ENCODE measurements at regions not wholly inside any gene's neighbourhood (a gene's known extent, or its start where the extent isn't known, plus 50 kb on each side); places are given as distances from the start of the nearest gene placed in this dataset.

GRCh38 chr5:38768412-38769211, 77.2 kb upstream of the OSMR start:
- CTCF ChIA-PET: no interaction called here

More at GRCh38 chr5:38768412-38769211, 77.2 kb upstream of the OSMR start:
- no peaks in the 10 kb centered on the region for H3K9me1 ChIP-seq (replicated peaks; ENCODE audit: control insufficient read depth, extremely low read depth, insufficient read depth, low read length)
- FAIRE-seq (no peak), DNase-seq (ENCODE audit: low read depth, low spot score) (peak; percentile 33)
- H3K27me3 ChIP-seq (ENCODE audit: control insufficient read depth in 2 of 2, insufficient read depth in 2 of 2, low read length in 2 of 2): peaks cover 6 to 8% of the 10 kb centered on the region in 2 experiments
- H3K4me2 ChIP-seq (ENCODE audit: insufficient read depth, low read length): no peak overlapping the region
- H3K27ac ChIP-seq (ENCODE audit: insufficient read depth, low read depth, low read length): no peak overlapping the region
- POLR2A ChIA-PET: no interaction called here
- H3K79me2 ChIP-seq (ENCODE audit: control insufficient read depth, insufficient read depth, low read length): no peaks in the 10 kb centered on the region
- H3K4me1 ChIP-seq (ENCODE audit: control insufficient read depth, extremely low read depth, insufficient read depth, low read length): no peaks in the 10 kb centered on the region
- dilution Hi-C loops (cut with MboI; ENCODE audit: extremely low pct_ligation_motif_present, low sequenced_read_pairs): no loop called here
- intact Hi-C loops (cut with micrococcal nuclease): no loop called here
- no peaks in the 10 kb centered on the region for H4K20me1 ChIP-seq (replicated peaks; ENCODE audit: control insufficient read depth, extremely low read depth, insufficient read depth, low read length)
- no peak overlapping the region for H2AFZ ChIP-seq (ENCODE audit: low read depth, low read length)
- TF ChIP-seq POLR2AphosphoS5 (IDR thresholded peaks at IDR 0.05; ENCODE audit: insufficient read depth, low read depth, low read length) (no peak), EZH2 (IDR thresholded peaks at IDR 0.05; ENCODE audit: borderline replicate concordance, low read depth, low read length, severe bottlenecking) (no peak), JUN (IDR thresholded peaks at IDR 0.05; ENCODE audit: borderline replicate concordance, insufficient read depth, insufficient read length, low read depth) (no peak), POLR2A (IDR thresholded peaks at IDR 0.05; ENCODE audit: low read depth, low read length) (no peak), GATA2 (IDR thresholded peaks at IDR 0.05; ENCODE audit: insufficient read depth, insufficient read length, low read depth, low read length) (no peak), CTCF (IDR thresholded peaks at IDR 0.05; ENCODE audit: extremely low read depth in 1 of 2, insufficient read depth in 1 of 2, low read depth in 1 of 2, low read length in 2 of 2) (no peak), MYC (IDR thresholded peaks at IDR 0.05; ENCODE audit: low read depth, low read length) (no peak), FOS (IDR thresholded peaks at IDR 0.05; ENCODE audit: borderline replicate concordance, insufficient read depth, low read length) (no peak), MAX (IDR thresholded peaks at IDR 0.05; ENCODE audit: insufficient read depth, insufficient read length) (no peak)
- no TSS peak for BruUV-seq (replicated peaks)
- H3K36me3 ChIP-seq (ENCODE audit: control insufficient read depth in 2 of 2, extremely low read depth in 1 of 2, insufficient read depth in 2 of 2, low read length in 2 of 2): no peaks in the 10 kb centered on the region
- no peak overlapping the region for H3K9ac ChIP-seq (replicated peaks; ENCODE audit: extremely low read depth, insufficient read depth, low read length)
- H3K4me3 ChIP-seq (replicated peaks in 1 of 3; ENCODE audit: insufficient read depth in 1 of 3, low read depth in 1 of 3, low read length in 3 of 3): no peak overlapping the region
- no peaks in the 10 kb centered on the region for H3K9me3 ChIP-seq (replicated peaks; ENCODE audit: control insufficient read depth, insufficient read depth, low read length)
